PC-9 (cell line): ENCODE measurements at regions not wholly inside any gene's neighbourhood (a gene's known extent, or its start where the extent isn't known, plus 50 kb on each side); places are given as distances from the start of the nearest gene placed in this dataset.

Experiments
- EZH2 ChIP-seq: fragments of 200-600 bp; sonication (generic); IDR thresholded peaks from 2 replicates; pipeline ENCODE4 v1.8.0; 2017; ENCODE audit warnings: antibody characterized with exemption, low read depth
- TF ChIP-seq, protein P1 (sequence below): fragments of 200-600 bp; sonication (generic); conservative IDR thresholded peaks from 2 replicates; pipeline ENCODE4 v1.6.1; 2017; ENCODE audit warnings: mixed run types, antibody characterized with exemption, mild to moderate bottlenecking, moderate library complexity

DNA sequence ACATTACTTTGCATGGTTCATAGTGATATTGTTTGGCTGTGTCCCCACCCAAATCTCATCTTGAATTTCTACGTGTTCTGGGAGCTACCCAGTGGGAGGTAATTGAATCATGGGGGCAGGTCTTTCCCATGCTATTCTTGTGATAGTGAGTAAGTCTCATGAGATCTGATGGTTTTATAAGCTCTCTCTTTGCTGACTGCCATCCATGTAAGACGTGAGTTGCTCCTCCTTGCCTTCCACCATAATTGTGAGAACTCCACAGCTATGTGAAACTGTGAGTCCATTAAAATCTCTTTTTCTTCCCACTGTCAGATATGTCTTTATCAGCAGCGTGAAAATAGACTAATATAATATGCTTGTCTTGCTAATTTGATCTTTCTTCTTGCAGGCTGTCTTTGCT, 200.4 kb upstream of the NOX3 start:
- no peak for TF ChIP-seq EZH2
- TF ChIP-seq, protein P1, sequence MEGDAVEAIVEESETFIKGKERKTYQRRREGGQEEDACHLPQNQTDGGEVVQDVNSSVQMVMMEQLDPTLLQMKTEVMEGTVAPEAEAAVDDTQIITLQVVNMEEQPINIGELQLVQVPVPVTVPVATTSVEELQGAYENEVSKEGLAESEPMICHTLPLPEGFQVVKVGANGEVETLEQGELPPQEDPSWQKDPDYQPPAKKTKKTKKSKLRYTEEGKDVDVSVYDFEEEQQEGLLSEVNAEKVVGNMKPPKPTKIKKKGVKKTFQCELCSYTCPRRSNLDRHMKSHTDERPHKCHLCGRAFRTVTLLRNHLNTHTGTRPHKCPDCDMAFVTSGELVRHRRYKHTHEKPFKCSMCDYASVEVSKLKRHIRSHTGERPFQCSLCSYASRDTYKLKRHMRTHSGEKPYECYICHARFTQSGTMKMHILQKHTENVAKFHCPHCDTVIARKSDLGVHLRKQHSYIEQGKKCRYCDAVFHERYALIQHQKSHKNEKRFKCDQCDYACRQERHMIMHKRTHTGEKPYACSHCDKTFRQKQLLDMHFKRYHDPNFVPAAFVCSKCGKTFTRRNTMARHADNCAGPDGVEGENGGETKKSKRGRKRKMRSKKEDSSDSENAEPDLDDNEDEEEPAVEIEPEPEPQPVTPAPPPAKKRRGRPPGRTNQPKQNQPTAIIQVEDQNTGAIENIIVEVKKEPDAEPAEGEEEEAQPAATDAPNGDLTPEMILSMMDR = no peak
